OCI-LY7 (cell line): ENCODE measurements at regions not wholly inside any gene's neighbourhood (a gene's known extent, or its start where the extent isn't known, plus 50 kb on each side); places are given as distances from the start of the nearest gene placed in this dataset.
A peak's percentile ranks its signal among the peaks of the same experiment; 100 is the strongest.
"Not testable (repeated sequence)": the region's sequence is repeated elsewhere in the genome, so short reads cannot be mapped to it uniquely, and the experiment has no call there.

Source experiments
- BruUV-seq: library from RNA; stranded (reverse); fragments of 400-500 nt; replicated peaks from 2 replicates; lab custom pipeline; 2021; lab: Mats Ljungman, UMichigan
- CTCF ChIA-PET: fragments of 300-600 bp; sonication (Branson Sonifier 250); formaldehyde crosslinking; loops from one replicate; lab custom pipeline; 2022; ENCODE audit warnings: antibody characterized with exemption; ENCODE audit not compliant: unreplicated experiment; lab: Charles Lee
- POLR2A ChIA-PET: fragments of 300-600 bp; sonication (Branson Sonifier 250); formaldehyde crosslinking; loops from one replicate; lab custom pipeline; 2022; ENCODE audit warnings: antibody characterized with exemption; lab: Charles Lee
- DNase-seq: peaks from one replicate; pipeline ENCODE4 v3.0.0-alpha.2; 2015; ENCODE audit warnings: low spot score
- H2AFZ ChIP-seq: fragments of 200-600 bp; sonication (generic), shearing (Covaris generic); 2 replicates; pipeline ENCODE4 v1.6.1; 2014; ENCODE audit warnings: mild to moderate bottlenecking, antibody characterized with exemption, low read length, moderate library complexity
- H3K27ac ChIP-seq: fragments of 200-600 bp; sonication (generic); 2 replicates; pipeline ENCODE4 v1.5.1; 2014; ENCODE audit warnings: mixed run types, low read depth, mild to moderate bottlenecking, moderate library complexity, low read length, inconsistent platforms; ENCODE audit not compliant: poor library complexity, severe bottlenecking
- H3K36me3 ChIP-seq: fragments of 200-600 bp; sonication (generic); 2 replicates; pipeline ENCODE4 v1.6.1; 2014; ENCODE audit warnings: mild to moderate bottlenecking, antibody characterized with exemption, low read length, moderate library complexity, mixed read lengths; ENCODE audit not compliant: insufficient read depth
- H3K4me1 ChIP-seq: fragments of 200-600 bp; sonication (generic); 2 replicates; pipeline ENCODE4 v1.5.1; 2014; ENCODE audit warnings: mild to moderate bottlenecking, low read length; ENCODE audit not compliant: insufficient read depth, poor library complexity, severe bottlenecking
- H3K4me2 ChIP-seq: fragments of 200-600 bp; sonication (generic); 2 replicates; pipeline ENCODE4 v1.6.1; 2014; ENCODE audit warnings: mild to moderate bottlenecking, low read length
- H3K4me3 ChIP-seq: fragments of 200-600 bp; sonication (generic); 2 replicates; pipeline ENCODE4 v1.5.1; 2014; ENCODE audit warnings: mild to moderate bottlenecking, low read depth, low read length; ENCODE audit not compliant: poor library complexity, severe bottlenecking
- H3K79me2 ChIP-seq: fragments of 200-600 bp; sonication (generic); 2 replicates; pipeline ENCODE4 v1.6.1; 2016; ENCODE audit warnings: low read depth, mild to moderate bottlenecking, low read length, moderate library complexity, mixed read lengths; ENCODE audit not compliant: insufficient read depth
- H3K9me2 ChIP-seq: fragments of 200-600 bp; sonication (generic); 2 replicates; pipeline ENCODE4 v1.6.1; 2016; ENCODE audit warnings: mild to moderate bottlenecking, low read length, mixed read lengths; ENCODE audit not compliant: insufficient read depth
- H3K9me3 ChIP-seq: fragments of 200-600 bp; sonication (generic); 2 replicates; pipeline ENCODE4 v1.6.1; 2014; ENCODE audit warnings: mild to moderate bottlenecking, mixed run types, low read length, mixed read lengths
- H4K20me1 ChIP-seq: fragments of 200-600 bp; sonication (generic); 2 replicates; pipeline ENCODE4 v1.6.1; 2014; ENCODE audit warnings: mild to moderate bottlenecking, antibody characterized with exemption, low read length, moderate library complexity, mixed read lengths; ENCODE audit not compliant: insufficient read depth
- EZH2phosphoT487 ChIP-seq: fragments of 200-600 bp; sonication (generic); IDR thresholded peaks from 2 replicates; pipeline ENCODE4 v1.6.1; 2018; ENCODE audit warnings: low read depth, borderline replicate concordance, mild to moderate bottlenecking, mixed run types, antibody characterized with exemption, low read length, moderate library complexity, mixed read lengths
- intact Hi-C: fragments of 100-400 bp; cut with micrococcal nuclease; formaldehyde crosslinking; loops from one replicate; pipeline ENCODE4 v1.10.0; 2022; ENCODE audit not compliant: unreplicated experiment
- TF ChIP-seq, protein P1 (sequence below): fragments of 200-600 bp; sonication (generic); conservative IDR thresholded peaks from 2 replicates; pipeline ENCODE4 v1.5.1; 2014; ENCODE audit warnings: mild to moderate bottlenecking, antibody characterized with exemption, low read length, moderate library complexity, mixed read lengths

DNA sequence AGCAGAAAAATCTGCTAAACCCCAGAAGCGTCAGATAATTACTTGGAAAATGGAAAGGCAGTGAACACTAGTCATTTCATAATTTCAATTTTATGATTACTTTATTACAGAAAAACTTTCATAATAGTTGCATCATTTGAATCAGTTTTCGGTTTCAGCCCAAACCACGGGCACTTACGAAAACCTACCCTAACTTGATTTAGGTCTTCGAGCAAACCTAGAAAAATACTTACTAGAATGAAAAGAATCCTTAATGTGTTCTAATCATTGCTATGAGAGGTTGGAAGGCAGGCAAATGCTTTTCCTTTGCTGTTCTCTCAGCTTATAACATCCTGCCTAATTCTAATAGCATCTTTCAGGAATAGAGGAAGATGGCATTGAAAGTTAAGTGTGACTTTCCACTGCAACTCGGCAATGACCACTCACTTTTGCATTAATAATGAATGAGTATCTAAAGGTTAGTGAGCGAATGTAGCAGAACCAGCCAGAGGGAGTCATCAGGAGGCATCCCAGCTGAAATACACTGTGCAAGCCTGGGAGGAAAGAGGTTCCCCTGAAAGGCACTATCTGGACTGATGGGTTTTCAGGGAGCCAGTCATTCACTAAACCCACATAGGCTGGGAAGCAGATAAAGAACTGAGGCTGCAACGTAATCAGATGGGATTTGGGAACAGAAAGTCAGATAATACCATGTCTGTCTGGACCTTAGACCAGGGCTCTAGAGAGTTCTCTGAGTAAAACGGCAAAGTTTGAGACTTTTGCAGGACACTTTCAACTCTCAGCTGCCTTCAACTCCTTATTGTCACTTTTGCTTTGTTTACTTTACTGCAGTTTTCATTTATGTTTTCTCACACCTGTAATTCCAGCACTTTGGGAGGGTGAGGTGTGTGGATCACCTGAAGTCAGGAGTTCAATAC is 520.8 kb downstream of the RNF144A start:
- TF ChIP-seq, protein P1, sequence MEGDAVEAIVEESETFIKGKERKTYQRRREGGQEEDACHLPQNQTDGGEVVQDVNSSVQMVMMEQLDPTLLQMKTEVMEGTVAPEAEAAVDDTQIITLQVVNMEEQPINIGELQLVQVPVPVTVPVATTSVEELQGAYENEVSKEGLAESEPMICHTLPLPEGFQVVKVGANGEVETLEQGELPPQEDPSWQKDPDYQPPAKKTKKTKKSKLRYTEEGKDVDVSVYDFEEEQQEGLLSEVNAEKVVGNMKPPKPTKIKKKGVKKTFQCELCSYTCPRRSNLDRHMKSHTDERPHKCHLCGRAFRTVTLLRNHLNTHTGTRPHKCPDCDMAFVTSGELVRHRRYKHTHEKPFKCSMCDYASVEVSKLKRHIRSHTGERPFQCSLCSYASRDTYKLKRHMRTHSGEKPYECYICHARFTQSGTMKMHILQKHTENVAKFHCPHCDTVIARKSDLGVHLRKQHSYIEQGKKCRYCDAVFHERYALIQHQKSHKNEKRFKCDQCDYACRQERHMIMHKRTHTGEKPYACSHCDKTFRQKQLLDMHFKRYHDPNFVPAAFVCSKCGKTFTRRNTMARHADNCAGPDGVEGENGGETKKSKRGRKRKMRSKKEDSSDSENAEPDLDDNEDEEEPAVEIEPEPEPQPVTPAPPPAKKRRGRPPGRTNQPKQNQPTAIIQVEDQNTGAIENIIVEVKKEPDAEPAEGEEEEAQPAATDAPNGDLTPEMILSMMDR = no peak
- no peak for TF ChIP-seq EZH2phosphoT487
- DNase-seq = no peak
- Histone ChIP-seq H3K36me3 (no peaks in the 10 kb centered on the region; the same call in 1 of the 2 replicates), H3K4me3 (no peak overlapping the region), H3K27ac (no peak overlapping the region), H3K4me1 (peaks cover 23% of the 10 kb centered on the region), H3K9me3 (peaks cover 5% of the 10 kb centered on the region; the same call in 1 of the 2 replicates), H3K4me2 (peak overlapping the region; percentile 9), H3K79me2 (no peaks in the 10 kb centered on the region), H4K20me1 (no peaks in the 10 kb centered on the region), H3K9me2 (no peaks in the 10 kb centered on the region), H2AFZ (peak overlapping the region; percentile 66; the same call in 1 of the 2 replicates)
- intact Hi-C loops = no loop called here
- ChIA-PET POLR2A (interaction anchor here (0.6 to 0.7 kb wide), 2 partner anchors 25 to 1244 kb away, joined by 3 read pairs; no protein-coding TSS in a partner anchor), CTCF (no interaction called here)
- no TSS peak for BruUV-seq

DNA sequence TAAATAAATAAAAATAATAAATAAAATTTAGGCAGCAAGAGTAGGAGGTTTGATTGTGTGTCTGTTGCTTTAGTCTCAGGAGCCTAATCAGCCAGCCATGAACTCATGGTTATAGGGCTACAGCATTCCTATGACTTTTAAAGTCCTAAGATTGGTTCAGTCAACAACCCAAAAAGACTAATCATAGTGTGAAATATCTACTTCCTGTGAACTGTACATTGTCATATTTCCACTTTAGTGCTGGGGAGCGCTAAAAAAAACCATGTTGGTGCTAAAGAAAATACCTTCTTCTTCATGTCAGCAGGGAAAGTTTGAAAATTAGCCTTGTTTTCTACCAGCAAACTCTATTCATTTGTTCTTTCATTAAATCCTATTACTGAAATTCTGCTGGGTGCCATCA is 521.6 kb downstream of the RNF144A start:
- intact Hi-C loops = no loop called here
- DNase-seq = no peak
- no peak overlapping the region for H3K4me2 ChIP-seq
- no peaks in the 10 kb centered on the region; the same call in 1 of the 2 replicates for H3K9me3 ChIP-seq
- no peaks in the 10 kb centered on the region for H4K20me1 ChIP-seq
- ChIA-PET POLR2A (interaction anchor here (0.6 to 0.8 kb wide), 2 partner anchors 436 to 1243 kb away, joined by 3 to 4 read pairs; no protein-coding TSS in a partner anchor), CTCF (no interaction called here)
- no TSS peak for BruUV-seq
- H3K9me2 ChIP-seq = no peaks in the 10 kb centered on the region
- H3K79me2 ChIP-seq = no peaks in the 10 kb centered on the region
- no peak overlapping the region for H3K4me3 ChIP-seq
- no peak overlapping the region for H3K27ac ChIP-seq
- H3K4me1 ChIP-seq = peaks cover 23% of the 10 kb centered on the region
- H3K36me3 ChIP-seq = no peaks in the 10 kb centered on the region
- H2AFZ ChIP-seq = no peak overlapping the region
- no peak for TF ChIP-seq EZH2phosphoT487
- TF ChIP-seq, protein P1 = no peak

DNA sequence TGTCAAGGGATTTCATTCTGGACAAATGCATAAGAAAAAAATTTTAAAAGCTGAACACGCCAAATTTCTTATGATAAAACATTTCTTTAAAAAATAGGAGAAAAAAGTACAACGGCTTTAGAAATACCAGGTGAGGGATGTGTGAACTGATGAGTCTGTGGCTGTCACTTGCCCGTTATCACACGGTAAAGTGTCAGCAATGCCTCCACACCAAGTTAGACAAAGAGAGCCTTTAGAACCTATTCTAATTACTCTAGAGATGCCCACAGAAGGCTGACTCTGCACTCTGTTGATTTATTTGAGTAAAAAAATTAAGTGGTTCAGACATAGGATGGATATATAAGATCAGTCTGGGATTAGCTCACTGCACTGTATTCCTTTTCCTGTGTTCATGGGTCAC is 523.8 kb downstream of the RNF144A start:
- Histone ChIP-seq H3K79me2 (no peaks in the 10 kb centered on the region), H3K4me2 (no peak overlapping the region), H4K20me1 (no peaks in the 10 kb centered on the region), H3K4me3 (no peak overlapping the region), H3K36me3 (no peaks in the 10 kb centered on the region), H3K9me2 (no peaks in the 10 kb centered on the region), H3K27ac (no peak overlapping the region), H3K9me3 (no peaks in the 10 kb centered on the region; the same call in 1 of the 2 replicates), H3K4me1 (peaks cover 23% of the 10 kb centered on the region), H2AFZ (no peak overlapping the region)
- ChIA-PET POLR2A (no interaction called here), CTCF (no interaction called here)
- no TSS peak for BruUV-seq
- TF ChIP-seq EZH2phosphoT487 = no peak
- TF ChIP-seq, protein P1 = no peak
- intact Hi-C loops = no loop called here
- no peak for DNase-seq

DNA sequence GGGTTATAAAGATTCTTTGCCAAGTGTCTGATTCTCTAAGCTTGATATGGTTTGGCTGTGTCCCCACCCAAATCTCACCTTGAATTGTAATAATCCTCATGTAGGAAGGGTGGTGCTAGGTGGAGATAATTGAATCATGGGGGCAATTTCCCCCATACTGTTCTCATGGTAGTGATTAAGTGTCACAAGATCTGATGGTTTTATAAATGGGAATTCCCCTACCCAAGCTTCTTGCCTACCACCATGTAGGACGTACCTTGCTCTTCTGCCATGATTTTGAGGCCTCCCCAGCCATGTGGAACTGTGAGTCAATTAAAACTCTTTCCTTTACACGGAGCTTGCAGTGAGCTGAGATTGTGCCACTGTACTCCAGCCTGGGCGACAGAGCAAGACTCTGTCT is 524.6 kb downstream of the RNF144A start:
- H2AFZ ChIP-seq, H3K9me2 ChIP-seq, H3K79me2 ChIP-seq, DNase-seq, H3K4me3 ChIP-seq, intact Hi-C loops, BruUV-seq, H4K20me1 ChIP-seq, H3K36me3 ChIP-seq, H3K27ac ChIP-seq, H3K9me3 ChIP-seq, H3K4me2 ChIP-seq: not testable (repeated sequence)
- POLR2A ChIA-PET = interaction anchor here (0.6 to 1.1 kb wide), 2 partner anchors 581 to 1080 kb away, joined by 3 read pairs; no protein-coding TSS in a partner anchor
- CTCF ChIA-PET = interaction anchor here (0.6 kb wide), 1 partner anchor 557 kb away, joined by 3 read pairs; no protein-coding TSS in a partner anchor
- H3K4me1 ChIP-seq = peaks cover 22% of the 10 kb centered on the region
